ENCODE measurements at regions not wholly inside any gene's neighbourhood (a gene's known extent, or its start where the extent isn't known, plus 50 kb on each side); places are given as distances from the start of the nearest gene placed in this dataset.

DNA sequence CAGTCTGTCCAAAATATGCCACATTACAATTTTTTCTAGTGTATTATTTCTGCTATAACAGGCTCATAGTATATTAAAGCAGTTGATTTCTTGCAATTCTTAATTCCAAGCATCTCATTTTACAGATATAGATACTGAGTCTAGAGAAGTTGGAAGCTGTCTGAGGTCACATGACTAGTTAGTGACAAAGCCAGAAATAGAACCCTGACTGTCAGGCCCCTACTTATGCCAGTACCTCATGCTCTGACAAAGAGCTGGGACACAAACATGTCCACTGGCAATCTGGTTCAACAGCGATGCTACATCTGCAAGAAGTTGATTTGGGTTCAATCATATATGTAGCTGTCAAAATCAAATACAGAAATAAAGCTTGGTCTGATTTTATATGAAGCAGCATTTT is 750.4 kb upstream of the FAM98A start:
- H3K36me3 ChIP-seq (ENCODE audit: control insufficient read depth in 4 of 4, insufficient read depth in 3 of 4, low read depth in 1 of 4, low read length in 3 of 4) = no peaks in the 10 kb centered on the region
- H3K27me3 ChIP-seq (ENCODE audit: control insufficient read depth in 4 of 4, insufficient read depth in 4 of 4, low read length in 3 of 4) = no peaks in the 10 kb centered on the region
- no peak overlapping the region for H3K4me3 ChIP-seq (ENCODE audit: low read depth in 1 of 3, low read length in 3 of 3)
- H3K9me3 ChIP-seq (ENCODE audit: control insufficient read depth in 4 of 4, low read length in 3 of 4) = no peaks in the 10 kb centered on the region
- TF ChIP-seq SP1 (IDR thresholded peaks at IDR 0.05) (no peak), RAD21 (IDR thresholded peaks at IDR 0.05) (no peak), NR2F2 (IDR thresholded peaks at IDR 0.05) (no peak)
- H3K9ac ChIP-seq (ENCODE audit: low read depth in 1 of 2, low read length in 2 of 2) = no peak overlapping the region
- no peak overlapping the region for H3K27ac ChIP-seq (ENCODE audit: low read depth in 1 of 2, low read length in 2 of 2)
- peaks cover 0 to 4% (median 0%) of the 10 kb centered on the region in 4 donors for H3K4me1 ChIP-seq (ENCODE audit: control insufficient read depth in 4 of 4, insufficient read depth in 4 of 4, low read length in 3 of 4)
- no peak for DNase-seq (ENCODE audit: low spot score)
- 76% methylated on average over 1 of the region's 1 CpG for WGBS

- DNase-seq (ENCODE audit: low spot score) = no peak
- Histone ChIP-seq H3K4me1 (ENCODE audit: control insufficient read depth in 4 of 4, insufficient read depth in 4 of 4, low read length in 3 of 4) (no peaks in the 10 kb centered on the region), H3K27ac (ENCODE audit: low read depth in 1 of 2, low read length in 2 of 2) (no peak overlapping the region), H3K9me3 (ENCODE audit: control insufficient read depth in 4 of 4, low read length in 3 of 4) (no peaks in the 10 kb centered on the region), H3K27me3 (ENCODE audit: control insufficient read depth in 4 of 4, insufficient read depth in 4 of 4, low read length in 3 of 4) (no peaks in the 10 kb centered on the region), H3K9ac (ENCODE audit: low read depth in 1 of 2, low read length in 2 of 2) (no peak overlapping the region), H3K4me3 (ENCODE audit: low read depth in 1 of 3, low read length in 3 of 3) (no peak overlapping the region), H3K36me3 (ENCODE audit: control insufficient read depth in 4 of 4, insufficient read depth in 3 of 4, low read depth in 1 of 4, low read length in 3 of 4) (no peaks in the 10 kb centered on the region)
- 80% methylated on average over 2 of the region's 2 CpGs for WGBS
- TF ChIP-seq, protein P1, sequence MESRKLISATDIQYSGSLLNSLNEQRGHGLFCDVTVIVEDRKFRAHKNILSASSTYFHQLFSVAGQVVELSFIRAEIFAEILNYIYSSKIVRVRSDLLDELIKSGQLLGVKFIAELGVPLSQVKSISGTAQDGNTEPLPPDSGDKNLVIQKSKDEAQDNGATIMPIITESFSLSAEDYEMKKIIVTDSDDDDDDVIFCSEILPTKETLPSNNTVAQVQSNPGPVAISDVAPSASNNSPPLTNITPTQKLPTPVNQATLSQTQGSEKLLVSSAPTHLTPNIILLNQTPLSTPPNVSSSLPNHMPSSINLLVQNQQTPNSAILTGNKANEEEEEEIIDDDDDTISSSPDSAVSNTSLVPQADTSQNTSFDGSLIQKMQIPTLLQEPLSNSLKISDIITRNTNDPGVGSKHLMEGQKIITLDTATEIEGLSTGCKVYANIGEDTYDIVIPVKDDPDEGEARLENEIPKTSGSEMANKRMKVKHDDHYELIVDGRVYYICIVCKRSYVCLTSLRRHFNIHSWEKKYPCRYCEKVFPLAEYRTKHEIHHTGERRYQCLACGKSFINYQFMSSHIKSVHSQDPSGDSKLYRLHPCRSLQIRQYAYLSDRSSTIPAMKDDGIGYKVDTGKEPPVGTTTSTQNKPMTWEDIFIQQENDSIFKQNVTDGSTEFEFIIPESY (IDR thresholded peaks at IDR 0.05) = no peak
- TF ChIP-seq HNF4G (IDR thresholded peaks at IDR 0.05) = no peak
- TF ChIP-seq, protein P2, sequence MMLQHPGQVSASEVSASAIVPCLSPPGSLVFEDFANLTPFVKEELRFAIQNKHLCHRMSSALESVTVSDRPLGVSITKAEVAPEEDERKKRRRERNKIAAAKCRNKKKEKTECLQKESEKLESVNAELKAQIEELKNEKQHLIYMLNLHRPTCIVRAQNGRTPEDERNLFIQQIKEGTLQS (IDR thresholded peaks at IDR 0.05) = no peak
- TF ChIP-seq HNF4A (conservative IDR thresholded peaks at IDR 0.05) = no peak
These were observed 745.9 kb upstream of the FAM98A start for GRCh38 chr2:34345030-34345429.

DNA sequence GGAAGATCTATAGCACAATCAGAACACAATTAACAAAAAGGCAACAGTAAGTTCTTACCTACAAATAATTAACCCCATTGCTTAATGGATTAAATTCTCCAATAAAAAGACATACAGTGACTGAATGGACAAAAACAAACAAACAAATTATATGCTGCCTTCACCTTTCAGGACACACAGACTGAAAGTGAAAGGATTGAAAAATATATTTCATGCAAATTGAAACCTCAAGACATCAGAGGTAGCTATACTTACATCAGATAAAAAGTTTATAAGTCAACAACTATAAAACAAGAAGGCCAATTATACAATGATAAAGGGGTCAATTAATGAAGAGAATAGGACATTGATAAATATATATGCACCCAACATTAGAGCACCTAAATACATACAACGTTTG is 741.2 kb upstream of the FAM98A start:
- Histone ChIP-seq H3K9me3 (ENCODE audit: control insufficient read depth in 4 of 4, low read length in 3 of 4) (no peaks in the 10 kb centered on the region), H3K4me3 (ENCODE audit: low read depth in 1 of 3, low read length in 3 of 3) (no peak overlapping the region), H3K9ac (ENCODE audit: low read depth in 1 of 2, low read length in 2 of 2) (no peak overlapping the region), H3K27ac (ENCODE audit: low read depth in 1 of 2, low read length in 2 of 2) (no peak overlapping the region), H3K4me1 (ENCODE audit: control insufficient read depth in 4 of 4, insufficient read depth in 4 of 4, low read length in 3 of 4) (no peaks in the 10 kb centered on the region), H3K27me3 (ENCODE audit: control insufficient read depth in 4 of 4, insufficient read depth in 4 of 4, low read length in 3 of 4) (no peaks in the 10 kb centered on the region), H3K36me3 (ENCODE audit: control insufficient read depth in 4 of 4, insufficient read depth in 3 of 4, low read depth in 1 of 4, low read length in 3 of 4) (no peaks in the 10 kb centered on the region)
- WGBS = 57% methylated on average over 1 of the region's 1 CpG
- TF ChIP-seq, protein P1 (IDR thresholded peaks at IDR 0.05) = no peak
- TF ChIP-seq GABPA (IDR thresholded peaks at IDR 0.05 in 1 of 2, conservative IDR thresholded peaks at IDR 0.05 in 1 of 2) (no peak), FOXA1 (IDR thresholded peaks at IDR 0.05) (no peak), HNF4G (IDR thresholded peaks at IDR 0.05) (no peak), YY1 (IDR thresholded peaks at IDR 0.05) (no peak), TAF1 (conservative IDR thresholded peaks at IDR 0.05) (no peak), EGR1 (IDR thresholded peaks at IDR 0.05; ENCODE audit: low read depth in 2 of 2) (no peak), SP1 (IDR thresholded peaks at IDR 0.05) (no peak), RXRA (IDR thresholded peaks at IDR 0.05) (no peak), REST (IDR thresholded peaks at IDR 0.05) (no peak), JUND (IDR thresholded peaks at IDR 0.05) (no peak), NR2F2 (IDR thresholded peaks at IDR 0.05) (no peak), FOXA2 (IDR thresholded peaks at IDR 0.05) (no peak), RAD21 (IDR thresholded peaks at IDR 0.05) (no peak), HNF4A (conservative IDR thresholded peaks at IDR 0.05) (no peak)
- TF ChIP-seq, protein P3, sequence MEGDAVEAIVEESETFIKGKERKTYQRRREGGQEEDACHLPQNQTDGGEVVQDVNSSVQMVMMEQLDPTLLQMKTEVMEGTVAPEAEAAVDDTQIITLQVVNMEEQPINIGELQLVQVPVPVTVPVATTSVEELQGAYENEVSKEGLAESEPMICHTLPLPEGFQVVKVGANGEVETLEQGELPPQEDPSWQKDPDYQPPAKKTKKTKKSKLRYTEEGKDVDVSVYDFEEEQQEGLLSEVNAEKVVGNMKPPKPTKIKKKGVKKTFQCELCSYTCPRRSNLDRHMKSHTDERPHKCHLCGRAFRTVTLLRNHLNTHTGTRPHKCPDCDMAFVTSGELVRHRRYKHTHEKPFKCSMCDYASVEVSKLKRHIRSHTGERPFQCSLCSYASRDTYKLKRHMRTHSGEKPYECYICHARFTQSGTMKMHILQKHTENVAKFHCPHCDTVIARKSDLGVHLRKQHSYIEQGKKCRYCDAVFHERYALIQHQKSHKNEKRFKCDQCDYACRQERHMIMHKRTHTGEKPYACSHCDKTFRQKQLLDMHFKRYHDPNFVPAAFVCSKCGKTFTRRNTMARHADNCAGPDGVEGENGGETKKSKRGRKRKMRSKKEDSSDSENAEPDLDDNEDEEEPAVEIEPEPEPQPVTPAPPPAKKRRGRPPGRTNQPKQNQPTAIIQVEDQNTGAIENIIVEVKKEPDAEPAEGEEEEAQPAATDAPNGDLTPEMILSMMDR (IDR thresholded peaks at IDR 0.05; ENCODE audit: low read depth, low read length, missing input control) = no peak
- TF ChIP-seq, protein P2 (IDR thresholded peaks at IDR 0.05) = no peak
- TF ChIP-seq, protein P4, sequence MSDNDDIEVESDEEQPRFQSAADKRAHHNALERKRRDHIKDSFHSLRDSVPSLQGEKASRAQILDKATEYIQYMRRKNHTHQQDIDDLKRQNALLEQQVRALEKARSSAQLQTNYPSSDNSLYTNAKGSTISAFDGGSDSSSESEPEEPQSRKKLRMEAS (IDR thresholded peaks at IDR 0.05) = no peak
- DNase-seq (ENCODE audit: low spot score) = no peak
